ENCODE measurements at regions not wholly inside any gene's neighbourhood (a gene's known extent, or its start where the extent isn't known, plus 50 kb on each side); places are given as distances from the start of the nearest gene placed in this dataset.

DNA sequence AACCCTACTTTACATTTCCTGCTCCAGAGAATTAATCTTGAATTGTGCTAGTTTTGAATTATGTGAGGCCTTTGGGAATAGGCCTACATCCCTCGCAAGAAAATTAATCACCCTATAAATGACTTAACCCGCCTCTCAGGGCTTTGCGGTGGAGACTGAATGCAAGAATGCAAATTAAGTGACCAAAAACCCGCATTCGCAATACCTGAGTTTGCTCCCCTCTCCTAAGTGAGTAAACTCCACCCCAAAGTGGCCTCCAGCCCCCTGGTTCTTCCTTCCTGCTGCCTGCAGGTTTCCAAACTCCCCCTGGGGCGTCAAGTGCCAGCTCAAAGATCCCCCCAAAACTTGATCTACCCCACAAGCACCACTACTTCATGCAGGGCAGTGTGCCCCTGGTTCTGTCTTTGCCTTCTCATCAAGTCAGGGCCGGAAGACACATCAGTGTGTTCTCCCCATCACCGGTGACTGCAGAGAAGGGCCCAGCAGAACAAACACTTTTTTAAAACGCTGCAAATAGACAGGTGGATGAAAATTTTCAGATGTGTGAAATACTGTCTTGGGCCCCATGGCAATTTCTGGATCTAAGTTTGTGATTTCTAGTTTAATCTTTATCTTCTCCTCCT is 644.7 kb downstream of the VRK1 start:
- Mint-ChIP-seq H3K27ac (peak overlapping the region; percentile 90), H3K9me3 (peaks cover 11% of the 10 kb centered on the region), H3K4me3 (peak overlapping the region; percentile 61), H3K27me3 (ENCODE audit: insufficient read depth) (no peaks in the 10 kb centered on the region), H3K4me1 (ENCODE audit: low read depth) (peaks cover 36% of the 10 kb centered on the region), H3K36me3 (ENCODE audit: low read depth) (no peaks in the 10 kb centered on the region)
- DNase-seq (ENCODE audit: low spot score): no peak
- intact Hi-C loops (cut with micrococcal nuclease): loop anchor here (1.0 kb wide), 4 partner anchors 15 to 136 kb away; no protein-coding TSS in a partner anchor

DNA sequence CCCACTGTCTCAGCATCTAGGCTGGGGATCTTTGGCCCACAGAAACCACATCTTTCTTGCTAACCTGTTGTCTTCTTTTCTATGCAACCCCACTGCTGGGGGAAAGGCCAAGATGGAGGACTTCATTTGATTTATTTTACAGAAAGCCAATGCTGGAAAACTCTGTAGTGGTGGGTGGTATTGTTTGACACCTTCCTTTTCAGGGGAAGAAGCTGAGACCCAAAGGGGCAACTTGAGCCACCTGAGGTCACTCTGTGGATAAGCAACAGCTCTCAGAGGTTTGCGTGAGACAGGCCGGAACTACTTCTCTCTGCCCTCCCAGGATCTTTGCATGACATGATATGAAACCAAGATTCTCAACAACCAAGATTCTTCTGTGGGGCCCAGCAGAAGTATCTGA is 645.2 kb downstream of the VRK1 start:
- H3K27me3 Mint-ChIP-seq (ENCODE audit: insufficient read depth): no peaks in the 10 kb centered on the region
- H3K9me3 Mint-ChIP-seq: peaks cover 11% of the 10 kb centered on the region
- peak; percentile 26 for DNase-seq (ENCODE audit: low spot score)
- H3K27ac Mint-ChIP-seq: peak overlapping the region; percentile 90
- no peaks in the 10 kb centered on the region for H3K36me3 Mint-ChIP-seq (ENCODE audit: low read depth)
- H3K4me3 Mint-ChIP-seq: peak overlapping the region; percentile 61
- peaks cover 36% of the 10 kb centered on the region for H3K4me1 Mint-ChIP-seq (ENCODE audit: low read depth)
- intact Hi-C loops (cut with micrococcal nuclease): loop anchor here (1.0 kb wide), 4 partner anchors 15 to 136 kb away; no protein-coding TSS in a partner anchor

DNA sequence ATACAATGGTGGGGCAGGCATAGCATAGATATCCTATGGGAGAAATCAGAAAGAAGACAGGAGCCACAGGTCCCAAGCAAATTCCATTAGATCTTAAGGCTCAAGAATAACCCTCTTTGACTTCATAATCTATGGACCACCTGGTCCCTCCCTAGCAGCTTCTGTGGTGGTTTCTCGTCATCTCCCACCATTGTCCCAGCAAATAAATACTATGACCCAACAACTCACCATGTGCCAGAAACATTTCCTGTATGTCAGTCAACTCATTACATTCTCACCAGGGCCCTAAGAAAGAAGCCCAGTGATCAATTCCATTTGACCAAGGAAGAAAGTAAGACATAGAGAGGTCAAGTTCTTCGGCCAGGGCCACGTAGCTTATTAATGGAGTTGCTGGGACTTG is 646.2 kb downstream of the VRK1 start:
- Mint-ChIP-seq H3K9me3 (peaks cover under 1% of the 10 kb centered on the region), H3K27ac (peak overlapping the region; percentile 67), H3K4me3 (no peak overlapping the region), H3K4me1 (ENCODE audit: low read depth) (peaks cover 36% of the 10 kb centered on the region), H3K36me3 (ENCODE audit: low read depth) (no peaks in the 10 kb centered on the region), H3K27me3 (ENCODE audit: insufficient read depth) (no peaks in the 10 kb centered on the region)
- DNase-seq (ENCODE audit: low spot score): no peak
- intact Hi-C loops (cut with micrococcal nuclease): no loop called here

DNA sequence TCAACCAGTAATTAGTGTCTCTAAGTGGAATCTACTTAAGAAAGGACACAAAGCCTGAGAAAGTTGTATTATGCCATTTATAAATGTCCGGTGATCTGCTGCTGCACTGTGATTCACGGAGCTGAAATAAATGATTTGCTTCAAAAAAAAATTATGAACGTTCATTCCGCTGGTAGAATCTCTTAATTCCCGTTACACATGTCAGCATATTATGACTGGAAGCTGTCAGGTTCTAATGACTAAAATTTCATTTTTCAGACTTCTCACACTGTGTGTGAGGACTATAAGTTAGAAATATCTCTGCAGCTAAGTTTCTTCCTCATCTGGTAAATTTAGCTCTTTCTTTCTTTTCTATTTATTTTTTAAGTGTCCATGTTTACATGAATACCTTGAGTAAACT is 647.1 kb downstream of the VRK1 start:
- H3K27ac Mint-ChIP-seq: peak overlapping the region; percentile 23
- H3K4me3 Mint-ChIP-seq: no peak overlapping the region
- no peaks in the 10 kb centered on the region for H3K9me3 Mint-ChIP-seq
- H3K27me3 Mint-ChIP-seq (ENCODE audit: insufficient read depth): no peaks in the 10 kb centered on the region
- H3K36me3 Mint-ChIP-seq (ENCODE audit: low read depth): no peaks in the 10 kb centered on the region
- DNase-seq (ENCODE audit: low spot score): no peak
- peaks cover 36% of the 10 kb centered on the region for H3K4me1 Mint-ChIP-seq (ENCODE audit: low read depth)
- intact Hi-C loops (cut with micrococcal nuclease): no loop called here

DNA sequence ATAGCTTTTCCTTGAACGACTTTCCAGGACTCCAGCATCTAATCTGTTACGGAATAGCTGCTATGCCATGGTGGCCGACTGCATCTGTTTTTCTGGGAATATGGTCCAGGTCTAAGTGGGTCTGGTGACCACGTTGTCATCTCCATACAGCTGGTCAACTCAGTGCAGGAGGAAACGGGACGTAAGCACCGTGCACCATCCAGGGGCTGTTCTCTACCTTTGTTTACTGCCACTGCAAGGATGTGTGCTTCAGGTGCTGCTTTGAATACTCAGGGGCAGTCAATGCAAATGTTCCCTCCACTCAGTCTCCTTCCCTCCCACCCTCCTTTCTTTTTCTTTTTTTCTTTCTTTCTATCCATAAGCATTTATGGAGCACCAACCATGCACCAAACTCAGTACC is 648.2 kb downstream of the VRK1 start:
- H3K27me3 Mint-ChIP-seq (ENCODE audit: insufficient read depth): no peaks in the 10 kb centered on the region
- H3K4me1 Mint-ChIP-seq (ENCODE audit: low read depth): peaks cover 36% of the 10 kb centered on the region
- no peak for DNase-seq (ENCODE audit: low spot score)
- intact Hi-C loops (cut with micrococcal nuclease): no loop called here
- no peak overlapping the region for H3K27ac Mint-ChIP-seq
- no peak overlapping the region for H3K4me3 Mint-ChIP-seq
- no peaks in the 10 kb centered on the region for H3K9me3 Mint-ChIP-seq
- H3K36me3 Mint-ChIP-seq (ENCODE audit: low read depth): no peaks in the 10 kb centered on the region

DNA sequence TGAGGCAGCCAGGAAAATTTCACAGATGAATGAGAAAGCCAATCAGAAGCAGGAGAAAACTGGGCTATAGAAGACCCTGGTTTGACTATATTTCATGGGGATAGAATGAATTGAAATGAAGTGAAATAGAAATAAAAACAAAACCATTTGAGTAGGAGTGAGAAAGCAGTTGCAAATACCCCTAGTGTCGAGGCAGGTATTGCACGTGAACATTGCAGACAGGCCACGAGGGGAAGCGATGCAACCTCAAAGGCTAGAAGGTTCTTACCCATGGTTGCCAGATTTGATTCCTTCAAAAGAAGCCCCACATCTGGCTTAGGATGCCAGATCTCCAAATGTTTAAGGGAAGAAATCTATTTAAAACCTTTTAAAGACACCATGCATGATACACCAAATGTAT is 648.9 kb downstream of the VRK1 start:
- Mint-ChIP-seq H3K9me3 (no peaks in the 10 kb centered on the region), H3K4me1 (ENCODE audit: low read depth) (peaks cover 34% of the 10 kb centered on the region), H3K27me3 (ENCODE audit: insufficient read depth) (peaks cover 2% of the 10 kb centered on the region), H3K4me3 (no peak overlapping the region), H3K27ac (no peak overlapping the region), H3K36me3 (ENCODE audit: low read depth) (no peaks in the 10 kb centered on the region)
- intact Hi-C loops (cut with micrococcal nuclease): no loop called here
- no peak for DNase-seq (ENCODE audit: low spot score)

DNA sequence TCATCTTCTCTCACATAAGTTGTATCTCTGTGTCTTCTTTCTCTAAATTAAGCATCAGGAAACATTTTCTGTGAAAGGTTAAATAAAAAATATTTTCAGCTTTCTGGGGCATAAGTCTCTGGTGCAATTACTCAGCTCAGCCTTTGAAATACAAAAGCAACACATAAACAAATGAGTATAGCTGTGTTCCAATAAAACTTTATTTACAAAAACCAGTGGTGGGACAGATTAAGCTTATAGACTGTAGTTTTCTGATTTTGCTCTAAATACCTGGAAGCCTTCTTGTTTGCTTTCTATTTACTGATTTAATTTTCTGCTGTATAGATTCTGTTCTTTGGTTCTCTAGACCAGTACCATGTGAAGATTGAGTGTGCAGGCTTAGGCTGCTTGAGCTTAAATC is 655.1 kb downstream of the VRK1 start:
- H3K36me3 Mint-ChIP-seq (ENCODE audit: low read depth): peaks cover 10% of the 10 kb centered on the region
- no peak overlapping the region for H3K4me3 Mint-ChIP-seq
- H3K4me1 Mint-ChIP-seq (ENCODE audit: low read depth): peaks cover 28% of the 10 kb centered on the region
- DNase-seq (ENCODE audit: low spot score): no peak
- peaks cover 2% of the 10 kb centered on the region for H3K27me3 Mint-ChIP-seq (ENCODE audit: insufficient read depth)
- intact Hi-C loops (cut with micrococcal nuclease): no loop called here
- H3K27ac Mint-ChIP-seq: no peak overlapping the region
- H3K9me3 Mint-ChIP-seq: peaks cover 6% of the 10 kb centered on the region

DNA sequence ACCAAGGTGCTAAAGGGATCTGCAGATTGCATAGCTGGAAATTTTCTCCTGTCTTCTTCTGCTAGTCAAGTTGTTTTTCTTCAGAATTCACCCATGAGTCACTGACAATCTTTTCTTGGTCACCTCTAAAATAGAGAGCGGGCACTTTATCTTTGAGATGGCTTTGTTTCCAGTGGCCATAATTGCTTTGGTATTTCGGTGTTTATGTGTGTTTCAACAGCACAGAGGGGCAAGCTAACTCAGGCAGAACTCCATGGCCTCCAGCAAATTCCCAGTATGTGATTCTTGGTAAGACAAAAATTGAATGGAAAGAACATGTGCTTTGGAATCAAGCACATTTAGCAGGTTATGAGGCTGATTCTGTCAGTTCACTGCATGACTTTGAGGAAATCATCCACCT is 656.8 kb downstream of the VRK1 start:
- intact Hi-C loops (cut with micrococcal nuclease): no loop called here
- H3K36me3 Mint-ChIP-seq (ENCODE audit: low read depth): peaks cover 18% of the 10 kb centered on the region
- no peak overlapping the region for H3K4me3 Mint-ChIP-seq
- H3K4me1 Mint-ChIP-seq (ENCODE audit: low read depth): peaks cover 45% of the 10 kb centered on the region
- no peak for DNase-seq (ENCODE audit: low spot score)
- peaks cover 17% of the 10 kb centered on the region for H3K9me3 Mint-ChIP-seq
- peaks cover 2% of the 10 kb centered on the region for H3K27me3 Mint-ChIP-seq (ENCODE audit: insufficient read depth)
- H3K27ac Mint-ChIP-seq: no peak overlapping the region

DNA sequence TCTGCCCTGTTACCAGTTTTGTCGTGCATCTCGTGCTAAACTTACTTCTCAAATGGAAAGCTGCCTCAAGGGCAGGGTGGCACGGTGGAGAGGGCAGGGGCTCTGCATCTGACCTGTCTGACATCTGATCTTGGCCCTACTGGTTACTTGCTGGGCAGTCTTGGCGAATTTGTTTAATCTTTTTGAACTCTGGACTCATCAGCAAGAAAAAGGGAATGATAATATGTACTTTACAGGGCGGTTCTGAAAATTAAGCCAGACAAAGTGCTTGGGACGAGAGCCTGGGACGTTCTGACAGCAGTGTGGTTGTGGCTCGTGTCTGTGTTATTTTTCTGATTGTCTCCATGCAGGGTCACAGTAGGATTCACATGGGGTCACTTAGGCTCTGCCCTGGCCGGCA is 659.3 kb downstream of the VRK1 start:
- peaks cover 22% of the 10 kb centered on the region for H3K9me3 Mint-ChIP-seq
- peak overlapping the region; percentile 100 for H3K27ac Mint-ChIP-seq
- H3K36me3 Mint-ChIP-seq (ENCODE audit: low read depth): peaks cover 32% of the 10 kb centered on the region
- peak overlapping the region; percentile 92 for H3K4me3 Mint-ChIP-seq
- intact Hi-C loops (cut with micrococcal nuclease): loop anchor here (2.0 to 5.0 kb wide), 5 partner anchors 146 to 1736 kb away; no protein-coding TSS in a partner anchor
- no peak for DNase-seq (ENCODE audit: low spot score)
- H3K4me1 Mint-ChIP-seq (ENCODE audit: low read depth): peaks cover 55% of the 10 kb centered on the region
- H3K27me3 Mint-ChIP-seq (ENCODE audit: insufficient read depth): no peaks in the 10 kb centered on the region

DNA sequence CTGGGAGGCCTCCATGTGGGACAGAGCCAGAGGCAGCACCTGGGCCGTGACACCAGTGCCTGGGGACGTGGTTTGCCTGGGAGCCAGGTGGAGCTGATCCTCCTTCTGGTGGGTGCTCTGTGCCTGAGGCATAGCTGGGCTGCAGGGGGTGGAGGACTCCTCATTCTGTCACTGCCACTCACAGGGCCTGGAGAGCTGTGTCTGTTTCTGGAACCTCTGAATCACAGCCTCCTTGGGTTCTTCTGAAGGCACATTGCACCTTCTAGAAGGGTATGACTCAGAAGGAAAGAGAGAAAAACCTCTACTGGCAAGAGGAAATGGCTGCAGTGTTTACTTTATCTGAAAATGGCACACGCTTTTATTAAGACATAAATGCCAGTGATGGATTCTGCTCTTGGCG is 659.8 kb downstream of the VRK1 start:
- peak overlapping the region; percentile 100 for H3K27ac Mint-ChIP-seq
- H3K4me1 Mint-ChIP-seq (ENCODE audit: low read depth): peaks cover 55% of the 10 kb centered on the region
- intact Hi-C loops (cut with micrococcal nuclease): loop anchor here (1.0 to 5.0 kb wide), 10 partner anchors 15 to 1735 kb away; no protein-coding TSS in a partner anchor
- peak; percentile 61 for DNase-seq (ENCODE audit: low spot score)
- H3K27me3 Mint-ChIP-seq (ENCODE audit: insufficient read depth): no peaks in the 10 kb centered on the region
- H3K9me3 Mint-ChIP-seq: peaks cover 27% of the 10 kb centered on the region
- peaks cover 37% of the 10 kb centered on the region for H3K36me3 Mint-ChIP-seq (ENCODE audit: low read depth)
- H3K4me3 Mint-ChIP-seq: peak overlapping the region; percentile 92

DNA sequence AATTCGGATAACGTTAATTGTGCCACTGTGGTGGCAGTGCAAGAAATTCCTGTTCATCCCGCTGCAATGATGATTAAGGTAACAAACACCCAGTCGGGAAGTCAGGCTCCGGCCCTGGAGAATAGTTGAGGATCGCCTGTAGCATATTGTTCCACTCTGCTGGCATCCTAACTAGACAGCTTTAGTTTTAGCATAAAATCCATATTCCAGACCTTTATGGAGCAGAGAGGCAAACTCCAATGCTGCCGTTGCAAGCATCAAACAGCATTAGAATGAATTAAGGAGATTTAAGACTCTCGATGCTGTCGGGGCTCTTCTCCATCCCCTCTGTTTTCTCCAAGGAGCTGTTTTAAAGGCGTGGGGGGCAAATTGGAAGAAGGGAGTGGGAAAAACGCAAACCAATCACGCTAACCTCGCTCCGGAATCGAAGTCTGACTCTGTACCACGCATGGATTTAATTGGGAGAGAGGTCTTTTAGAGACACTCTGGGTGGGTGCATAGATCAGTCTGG is 660.4 kb downstream of the VRK1 start:
- peaks cover 34% of the 10 kb centered on the region for H3K9me3 Mint-ChIP-seq
- peak overlapping the region; percentile 100 for H3K27ac Mint-ChIP-seq
- H3K36me3 Mint-ChIP-seq (ENCODE audit: low read depth): peaks cover 44% of the 10 kb centered on the region
- H3K4me3 Mint-ChIP-seq: peak overlapping the region; percentile 92
- H3K4me1 Mint-ChIP-seq (ENCODE audit: low read depth): peaks cover 55% of the 10 kb centered on the region
- no peaks in the 10 kb centered on the region for H3K27me3 Mint-ChIP-seq (ENCODE audit: insufficient read depth)
- DNase-seq (ENCODE audit: low spot score): no peak
- intact Hi-C loops (cut with micrococcal nuclease): loop anchor here (1.0 to 5.0 kb wide), 12 partner anchors 15 to 1815 kb away; partner anchors contain the start of gene BCL11B

DNA sequence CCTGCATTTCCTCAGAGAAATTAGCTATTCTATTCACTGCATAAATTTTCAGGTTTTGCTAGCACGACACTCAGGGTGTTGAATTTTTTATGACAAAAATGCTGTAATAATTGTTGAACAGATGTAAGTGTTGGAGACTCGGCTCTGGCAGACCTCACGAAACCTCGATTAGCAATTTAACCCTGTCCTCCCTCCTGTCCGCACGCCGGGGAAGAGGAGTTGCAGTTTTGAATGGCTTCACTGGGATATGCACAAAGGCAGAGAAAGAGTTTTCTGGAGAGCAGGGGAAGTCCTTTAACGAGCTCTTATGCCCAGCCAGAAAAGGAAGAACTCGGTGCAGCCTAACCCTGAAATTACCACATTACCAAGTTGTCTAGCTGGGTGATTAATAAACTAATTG is 661.1 kb downstream of the VRK1 start:
- DNase-seq (ENCODE audit: low spot score): no peak
- Mint-ChIP-seq H3K36me3 (ENCODE audit: low read depth) (peaks cover 50% of the 10 kb centered on the region), H3K4me3 (peak overlapping the region; percentile 92), H3K9me3 (peaks cover 40% of the 10 kb centered on the region), H3K27me3 (ENCODE audit: insufficient read depth) (no peaks in the 10 kb centered on the region), H3K4me1 (ENCODE audit: low read depth) (peaks cover 55% of the 10 kb centered on the region), H3K27ac (peak overlapping the region; percentile 100)
- intact Hi-C loops (cut with micrococcal nuclease): loop anchor here (2.0 to 5.0 kb wide), 6 partner anchors 144 to 1815 kb away; partner anchors contain the start of gene BCL11B
